GM23338 (cell line): ENCODE measurements at regions not wholly inside any gene's neighbourhood (a gene's known extent, or its start where the extent isn't known, plus 50 kb on each side); places are given as distances from the start of the nearest gene placed in this dataset.

Source experiments
- ATAC-seq: fragments of 200-7000 bp; cut with Tn5 transposase; 3 replicates; pipeline ENCODE4 v1.9.1; 2020
- DNase-seq: peaks from one replicate; pipeline ENCODE4 v3.0.0-alpha.2; 2015; ENCODE audit warnings: low spot score
- H2AFZ ChIP-seq: fragments of 200-600 bp; sonication (generic); 2 replicates; pipeline ENCODE4 v1.8.0; 2016; ENCODE audit warnings: antibody characterized with exemption, mild to moderate bottlenecking, moderate library complexity
- H3F3A ChIP-seq: fragments of 200-600 bp; sonication (generic); replicated peaks from 2 replicates; pipeline ENCODE4 v1.8.0; 2017; ENCODE audit warnings: antibody characterized with exemption, mixed run types, low read depth
- H3K27ac ChIP-seq: fragments of 200-600 bp; sonication (generic); 2 replicates; pipeline ENCODE4 v1.6.1; 2016; ENCODE audit warnings: low read depth
- H3K27me3 ChIP-seq: fragments of 200-600 bp; sonication (generic); 2 replicates; pipeline ENCODE4 v1.8.0; 2016; ENCODE audit warnings: mild to moderate bottlenecking, mixed run types, moderate library complexity; ENCODE audit not compliant: insufficient read depth
- H3K36me3 ChIP-seq: fragments of 200-600 bp; sonication (generic); 2 replicates; pipeline ENCODE4 v1.8.0; 2016; ENCODE audit warnings: mild to moderate bottlenecking; ENCODE audit not compliant: insufficient read depth
- H3K4me1 ChIP-seq: fragments of 200-600 bp; sonication (generic); 2 replicates; pipeline ENCODE4 v1.8.0; 2016; ENCODE audit warnings: mild to moderate bottlenecking, moderate library complexity; ENCODE audit not compliant: insufficient read depth
- H3K4me2 ChIP-seq: fragments of 200-600 bp; sonication (generic); 2 replicates; pipeline ENCODE4 v1.7.1; 2017; ENCODE audit warnings: mixed run types
- H3K4me3 ChIP-seq: fragments of 200-600 bp; sonication (generic); 2 replicates; pipeline ENCODE4 v1.6.1; 2016; ENCODE audit warnings: mixed run types
- H3K79me2 ChIP-seq: fragments of 200-600 bp; sonication (generic); replicated peaks from 2 replicates; pipeline ENCODE4 v1.8.0; 2017; ENCODE audit warnings: mild to moderate bottlenecking; ENCODE audit not compliant: insufficient read depth
- H3K9me2 ChIP-seq: fragments of 200-600 bp; sonication (generic); 2 replicates; pipeline ENCODE4 v1.8.0; 2017; ENCODE audit not compliant: insufficient read depth
- H4K20me1 ChIP-seq: fragments of 200-600 bp; sonication (generic); replicated peaks from 2 replicates; pipeline ENCODE4 v1.8.0; 2017; ENCODE audit warnings: mild to moderate bottlenecking; ENCODE audit not compliant: insufficient read depth
- H3K27ac Mint-ChIP-seq: 2 replicates; pipeline ENCODE4 v1.8.0; 2020; ENCODE audit warnings: inconsistent platforms, mild to moderate bottlenecking, moderate library complexity, mixed read lengths
- H3K27me3 Mint-ChIP-seq: 3 replicates; pipeline ENCODE4 v1.8.0; 2022; ENCODE audit warnings: low read depth, mild to moderate bottlenecking, moderate library complexity, mixed read lengths, inconsistent platforms; ENCODE audit not compliant: insufficient read depth, poor library complexity
- H3K36me3 Mint-ChIP-seq: 3 replicates; pipeline ENCODE4 v1.8.0; 2021; ENCODE audit warnings: low read depth, mild to moderate bottlenecking, inconsistent platforms, moderate library complexity, mixed read lengths
- H3K4me1 Mint-ChIP-seq: 3 replicates; pipeline ENCODE4 v1.8.0; 2020; ENCODE audit warnings: mild to moderate bottlenecking, inconsistent platforms, mixed read lengths
- H3K4me3 Mint-ChIP-seq: 3 replicates; pipeline ENCODE4 v1.8.0; 2021; ENCODE audit warnings: moderate library complexity, mild to moderate bottlenecking, inconsistent platforms, mixed read lengths
- H3K9me3 Mint-ChIP-seq: 3 replicates; pipeline ENCODE4 v1.8.0; 2020; ENCODE audit warnings: moderate library complexity, mild to moderate bottlenecking, inconsistent platforms, mixed read lengths
- CREB1 ChIP-seq: fragments of 250-450 bp; sonication (Bioruptor Pico); IDR thresholded peaks from 2 replicates; pipeline ENCODE4 v1.5.0; 2020; ENCODE audit warnings: low read depth, mild to moderate bottlenecking, moderate library complexity
- EZH2 ChIP-seq: fragments of 200-600 bp; sonication (generic); IDR thresholded peaks from one replicate; pipeline ENCODE4 v1.8.0; 2017; ENCODE audit warnings: antibody characterized with exemption, mild to moderate bottlenecking, low read depth; ENCODE audit not compliant: unreplicated experiment
- EZH2phosphoT487 ChIP-seq: fragments of 200-600 bp; sonication (generic); IDR thresholded peaks from one replicate; pipeline ENCODE4 v1.8.1; 2018; ENCODE audit warnings: antibody characterized with exemption; ENCODE audit not compliant: unreplicated experiment
- JUNB ChIP-seq: IDR thresholded peaks from one replicate; pipeline ENCODE4 v1.6.1; 2016; ENCODE audit warnings: antibody characterized with exemption; ENCODE audit not compliant: unreplicated experiment
- NANOG ChIP-seq: IDR thresholded peaks from 2 replicates; pipeline ENCODE4 v1.6.1; 2016; ENCODE audit warnings: antibody characterized with exemption, borderline replicate concordance
- POLR2AphosphoS5 ChIP-seq: IDR thresholded peaks from 2 replicates; pipeline ENCODE4 v1.6.1; 2016; ENCODE audit warnings: antibody characterized with exemption, low read depth
- STAT1 ChIP-seq: IDR thresholded peaks from one replicate; pipeline ENCODE4 v1.6.1; 2016; ENCODE audit warnings: antibody characterized with exemption; ENCODE audit not compliant: unreplicated experiment
- ZNF114 ChIP-seq: fragments of 250-450 bp; sonication (Bioruptor Pico); IDR thresholded peaks from 2 replicates; pipeline ENCODE4 v1.5.0; 2020; ENCODE audit warnings: mild to moderate bottlenecking, moderate library complexity
- ZNF331 ChIP-seq: fragments of 250-450 bp; sonication (Bioruptor Pico); IDR thresholded peaks from 2 replicates; pipeline ENCODE4 v1.5.0; 2020; ENCODE audit warnings: low read depth, mild to moderate bottlenecking, moderate library complexity
- TF ChIP-seq, protein P1 (sequence below), 2 experiments: fragments of 200-600 bp in 1 of 2; sonication (generic) in 1 of 2; conservative IDR thresholded peaks; 2 replicates each; pipeline versions ENCODE4 v1.5.1 to v1.6.1; 2016 to 2017; ENCODE audit warnings: antibody characterized with exemption in 2 of 2, low read depth in 2 of 2, mild to moderate bottlenecking in 2 of 2, moderate library complexity in 1 of 2
- TF ChIP-seq, protein P2 (sequence below): IDR thresholded peaks from 2 replicates; pipeline ENCODE4 v1.6.1; 2016; ENCODE audit warnings: antibody characterized with exemption
- TF ChIP-seq, protein P3 (sequence below): IDR thresholded peaks from one replicate; pipeline ENCODE4 v1.6.1; 2018; ENCODE audit warnings: antibody characterized with exemption; ENCODE audit not compliant: unreplicated experiment
- TF ChIP-seq, protein P4 (sequence below): fragments of 250-450 bp; sonication (Bioruptor Pico); IDR thresholded peaks from 2 replicates; pipeline ENCODE4 v1.5.0; 2020; ENCODE audit warnings: mild to moderate bottlenecking, moderate library complexity

DNA sequence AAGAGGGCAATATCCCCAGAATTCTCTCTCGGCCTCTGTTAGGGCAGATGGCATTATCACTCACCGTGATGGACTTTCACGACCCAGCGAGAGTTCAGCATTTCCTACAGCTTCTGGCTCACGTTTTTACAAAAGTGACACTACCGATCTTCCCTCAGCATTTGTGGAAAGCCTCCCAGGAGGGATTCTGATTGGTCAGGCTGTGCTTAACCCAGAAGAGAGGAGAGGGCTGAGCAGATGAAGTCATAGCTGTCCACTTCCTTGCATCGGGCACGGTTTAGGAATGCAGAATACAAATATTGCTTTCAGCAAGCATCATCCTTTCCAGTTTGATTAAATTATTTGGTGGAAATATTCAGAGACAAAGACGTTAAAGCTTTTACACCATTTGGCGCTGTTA, 277.4 kb upstream of the MSX2 start:
- ATAC-seq (no peak), DNase-seq (no peak)
- no peaks in the 10 kb centered on the region; the same call in 2 of the 3 replicates for H3K36me3 Mint-ChIP-seq
- H3K27ac Mint-ChIP-seq: no peak overlapping the region
- Histone ChIP-seq H3K4me2 (no peak overlapping the region), H3K79me2 (no peaks in the 10 kb centered on the region), H3F3A (no peaks in the 10 kb centered on the region), H2AFZ (no peak overlapping the region; the same call in 1 of the 2 replicates), H3K4me1 (no peaks in the 10 kb centered on the region), H3K4me3 (no peak overlapping the region), H3K9me2 (no peaks in the 10 kb centered on the region), H3K27me3 (no peaks in the 10 kb centered on the region), H3K27ac (no peak overlapping the region), H4K20me1 (no peaks in the 10 kb centered on the region), H3K36me3 (no peaks in the 10 kb centered on the region)
- peaks cover 5% of the 10 kb centered on the region for H3K27me3 Mint-ChIP-seq
- no peak overlapping the region for H3K4me3 Mint-ChIP-seq
- no peaks in the 10 kb centered on the region for H3K4me1 Mint-ChIP-seq
- TF ChIP-seq ZNF331 (CRISPR knock-in tag) (no peak), EZH2phosphoT487 (no peak), STAT1 (no peak), NANOG (no peak), ZNF114 (no peak), POLR2AphosphoS5 (no peak), EZH2 (no peak), CREB1 (CRISPR knock-in tag) (no peak), JUNB (no peak)
- TF ChIP-seq, protein P1, sequence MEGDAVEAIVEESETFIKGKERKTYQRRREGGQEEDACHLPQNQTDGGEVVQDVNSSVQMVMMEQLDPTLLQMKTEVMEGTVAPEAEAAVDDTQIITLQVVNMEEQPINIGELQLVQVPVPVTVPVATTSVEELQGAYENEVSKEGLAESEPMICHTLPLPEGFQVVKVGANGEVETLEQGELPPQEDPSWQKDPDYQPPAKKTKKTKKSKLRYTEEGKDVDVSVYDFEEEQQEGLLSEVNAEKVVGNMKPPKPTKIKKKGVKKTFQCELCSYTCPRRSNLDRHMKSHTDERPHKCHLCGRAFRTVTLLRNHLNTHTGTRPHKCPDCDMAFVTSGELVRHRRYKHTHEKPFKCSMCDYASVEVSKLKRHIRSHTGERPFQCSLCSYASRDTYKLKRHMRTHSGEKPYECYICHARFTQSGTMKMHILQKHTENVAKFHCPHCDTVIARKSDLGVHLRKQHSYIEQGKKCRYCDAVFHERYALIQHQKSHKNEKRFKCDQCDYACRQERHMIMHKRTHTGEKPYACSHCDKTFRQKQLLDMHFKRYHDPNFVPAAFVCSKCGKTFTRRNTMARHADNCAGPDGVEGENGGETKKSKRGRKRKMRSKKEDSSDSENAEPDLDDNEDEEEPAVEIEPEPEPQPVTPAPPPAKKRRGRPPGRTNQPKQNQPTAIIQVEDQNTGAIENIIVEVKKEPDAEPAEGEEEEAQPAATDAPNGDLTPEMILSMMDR (conservative IDR thresholded peaks at IDR 0.05; ENCODE audit: low read depth in 2 of 2): no peak
- TF ChIP-seq, protein P2, sequence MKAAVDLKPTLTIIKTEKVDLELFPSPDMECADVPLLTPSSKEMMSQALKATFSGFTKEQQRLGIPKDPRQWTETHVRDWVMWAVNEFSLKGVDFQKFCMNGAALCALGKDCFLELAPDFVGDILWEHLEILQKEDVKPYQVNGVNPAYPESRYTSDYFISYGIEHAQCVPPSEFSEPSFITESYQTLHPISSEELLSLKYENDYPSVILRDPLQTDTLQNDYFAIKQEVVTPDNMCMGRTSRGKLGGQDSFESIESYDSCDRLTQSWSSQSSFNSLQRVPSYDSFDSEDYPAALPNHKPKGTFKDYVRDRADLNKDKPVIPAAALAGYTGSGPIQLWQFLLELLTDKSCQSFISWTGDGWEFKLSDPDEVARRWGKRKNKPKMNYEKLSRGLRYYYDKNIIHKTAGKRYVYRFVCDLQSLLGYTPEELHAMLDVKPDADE: no peak
- TF ChIP-seq, protein P3, sequence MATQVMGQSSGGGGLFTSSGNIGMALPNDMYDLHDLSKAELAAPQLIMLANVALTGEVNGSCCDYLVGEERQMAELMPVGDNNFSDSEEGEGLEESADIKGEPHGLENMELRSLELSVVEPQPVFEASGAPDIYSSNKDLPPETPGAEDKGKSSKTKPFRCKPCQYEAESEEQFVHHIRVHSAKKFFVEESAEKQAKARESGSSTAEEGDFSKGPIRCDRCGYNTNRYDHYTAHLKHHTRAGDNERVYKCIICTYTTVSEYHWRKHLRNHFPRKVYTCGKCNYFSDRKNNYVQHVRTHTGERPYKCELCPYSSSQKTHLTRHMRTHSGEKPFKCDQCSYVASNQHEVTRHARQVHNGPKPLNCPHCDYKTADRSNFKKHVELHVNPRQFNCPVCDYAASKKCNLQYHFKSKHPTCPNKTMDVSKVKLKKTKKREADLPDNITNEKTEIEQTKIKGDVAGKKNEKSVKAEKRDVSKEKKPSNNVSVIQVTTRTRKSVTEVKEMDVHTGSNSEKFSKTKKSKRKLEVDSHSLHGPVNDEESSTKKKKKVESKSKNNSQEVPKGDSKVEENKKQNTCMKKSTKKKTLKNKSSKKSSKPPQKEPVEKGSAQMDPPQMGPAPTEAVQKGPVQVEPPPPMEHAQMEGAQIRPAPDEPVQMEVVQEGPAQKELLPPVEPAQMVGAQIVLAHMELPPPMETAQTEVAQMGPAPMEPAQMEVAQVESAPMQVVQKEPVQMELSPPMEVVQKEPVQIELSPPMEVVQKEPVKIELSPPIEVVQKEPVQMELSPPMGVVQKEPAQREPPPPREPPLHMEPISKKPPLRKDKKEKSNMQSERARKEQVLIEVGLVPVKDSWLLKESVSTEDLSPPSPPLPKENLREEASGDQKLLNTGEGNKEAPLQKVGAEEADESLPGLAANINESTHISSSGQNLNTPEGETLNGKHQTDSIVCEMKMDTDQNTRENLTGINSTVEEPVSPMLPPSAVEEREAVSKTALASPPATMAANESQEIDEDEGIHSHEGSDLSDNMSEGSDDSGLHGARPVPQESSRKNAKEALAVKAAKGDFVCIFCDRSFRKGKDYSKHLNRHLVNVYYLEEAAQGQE: no peak
- TF ChIP-seq, protein P4, sequence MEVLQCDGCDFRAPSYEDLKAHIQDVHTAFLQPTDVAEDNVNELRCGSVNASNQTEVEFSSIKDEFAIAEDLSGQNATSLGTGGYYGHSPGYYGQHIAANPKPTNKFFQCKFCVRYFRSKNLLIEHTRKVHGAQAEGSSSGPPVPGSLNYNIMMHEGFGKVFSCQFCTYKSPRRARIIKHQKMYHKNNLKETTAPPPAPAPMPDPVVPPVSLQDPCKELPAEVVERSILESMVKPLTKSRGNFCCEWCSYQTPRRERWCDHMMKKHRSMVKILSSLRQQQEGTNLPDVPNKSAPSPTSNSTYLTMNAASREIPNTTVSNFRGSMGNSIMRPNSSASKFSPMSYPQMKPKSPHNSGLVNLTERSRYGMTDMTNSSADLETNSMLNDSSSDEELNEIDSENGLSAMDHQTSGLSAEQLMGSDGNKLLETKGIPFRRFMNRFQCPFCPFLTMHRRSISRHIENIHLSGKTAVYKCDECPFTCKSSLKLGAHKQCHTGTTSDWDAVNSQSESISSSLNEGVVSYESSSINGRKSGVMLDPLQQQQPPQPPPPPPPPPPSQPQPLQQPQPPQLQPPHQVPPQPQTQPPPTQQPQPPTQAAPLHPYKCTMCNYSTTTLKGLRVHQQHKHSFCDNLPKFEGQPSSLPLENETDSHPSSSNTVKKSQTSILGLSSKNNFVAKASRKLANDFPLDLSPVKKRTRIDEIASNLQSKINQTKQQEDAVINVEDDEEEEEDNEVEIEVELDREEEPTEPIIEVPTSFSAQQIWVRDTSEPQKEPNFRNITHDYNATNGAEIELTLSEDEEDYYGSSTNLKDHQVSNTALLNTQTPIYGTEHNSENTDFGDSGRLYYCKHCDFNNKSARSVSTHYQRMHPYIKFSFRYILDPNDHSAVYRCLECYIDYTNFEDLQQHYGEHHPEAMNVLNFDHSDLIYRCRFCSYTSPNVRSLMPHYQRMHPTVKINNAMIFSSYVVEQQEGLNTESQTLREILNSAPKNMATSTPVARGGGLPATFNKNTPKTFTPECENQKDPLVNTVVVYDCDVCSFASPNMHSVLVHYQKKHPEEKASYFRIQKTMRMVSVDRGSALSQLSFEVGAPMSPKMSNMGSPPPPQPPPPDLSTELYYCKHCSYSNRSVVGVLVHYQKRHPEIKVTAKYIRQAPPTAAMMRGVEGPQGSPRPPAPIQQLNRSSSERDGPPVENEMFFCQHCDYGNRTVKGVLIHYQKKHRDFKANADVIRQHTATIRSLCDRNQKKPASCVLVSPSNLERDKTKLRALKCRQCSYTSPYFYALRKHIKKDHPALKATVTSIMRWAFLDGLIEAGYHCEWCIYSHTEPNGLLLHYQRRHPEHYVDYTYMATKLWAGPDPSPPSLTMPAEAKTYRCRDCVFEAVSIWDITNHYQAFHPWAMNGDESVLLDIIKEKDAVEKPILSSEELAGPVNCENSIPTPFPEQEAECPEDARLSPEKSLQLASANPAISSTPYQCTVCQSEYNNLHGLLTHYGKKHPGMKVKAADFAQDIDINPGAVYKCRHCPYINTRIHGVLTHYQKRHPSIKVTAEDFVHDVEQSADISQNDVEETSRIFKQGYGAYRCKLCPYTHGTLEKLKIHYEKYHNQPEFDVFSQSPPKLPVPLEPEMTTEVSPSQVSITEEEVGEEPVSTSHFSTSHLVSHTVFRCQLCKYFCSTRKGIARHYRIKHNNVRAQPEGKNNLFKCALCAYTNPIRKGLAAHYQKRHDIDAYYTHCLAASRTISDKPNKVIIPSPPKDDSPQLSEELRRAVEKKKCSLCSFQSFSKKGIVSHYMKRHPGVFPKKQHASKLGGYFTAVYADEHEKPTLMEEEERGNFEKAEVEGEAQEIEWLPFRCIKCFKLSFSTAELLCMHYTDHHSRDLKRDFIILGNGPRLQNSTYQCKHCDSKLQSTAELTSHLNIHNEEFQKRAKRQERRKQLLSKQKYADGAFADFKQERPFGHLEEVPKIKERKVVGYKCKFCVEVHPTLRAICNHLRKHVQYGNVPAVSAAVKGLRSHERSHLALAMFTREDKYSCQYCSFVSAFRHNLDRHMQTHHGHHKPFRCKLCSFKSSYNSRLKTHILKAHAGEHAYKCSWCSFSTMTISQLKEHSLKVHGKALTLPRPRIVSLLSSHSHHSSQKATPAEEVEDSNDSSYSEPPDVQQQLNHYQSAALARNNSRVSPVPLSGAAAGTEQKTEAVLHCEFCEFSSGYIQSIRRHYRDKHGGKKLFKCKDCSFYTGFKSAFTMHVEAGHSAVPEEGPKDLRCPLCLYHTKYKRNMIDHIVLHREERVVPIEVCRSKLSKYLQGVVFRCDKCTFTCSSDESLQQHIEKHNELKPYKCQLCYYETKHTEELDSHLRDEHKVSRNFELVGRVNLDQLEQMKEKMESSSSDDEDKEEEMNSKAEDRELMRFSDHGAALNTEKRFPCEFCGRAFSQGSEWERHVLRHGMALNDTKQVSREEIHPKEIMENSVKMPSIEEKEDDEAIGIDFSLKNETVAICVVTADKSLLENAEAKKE (CRISPR knock-in tag): no peak
- H3K9me3 Mint-ChIP-seq: peaks cover 3% of the 10 kb centered on the region; the same call in 2 of the 3 replicates
